GM23338 (cell line): ENCODE measurements at regions not wholly inside any gene's neighbourhood (a gene's known extent, or its start where the extent isn't known, plus 50 kb on each side); places are given as distances from the start of the nearest gene placed in this dataset.

Experiments used
- ATAC-seq: fragments of 200-7000 bp; cut with Tn5 transposase; 3 replicates; pipeline ENCODE4 v1.9.1; 2020
- DNase-seq: peaks from one replicate; pipeline ENCODE4 v3.0.0-alpha.2; 2015; ENCODE audit warnings: low spot score
- H2AFZ ChIP-seq: fragments of 200-600 bp; sonication (generic); 2 replicates; pipeline ENCODE4 v1.8.0; 2016; ENCODE audit warnings: antibody characterized with exemption, mild to moderate bottlenecking, moderate library complexity
- H3F3A ChIP-seq: fragments of 200-600 bp; sonication (generic); replicated peaks from 2 replicates; pipeline ENCODE4 v1.8.0; 2017; ENCODE audit warnings: antibody characterized with exemption, mixed run types, low read depth
- H3K27ac ChIP-seq: fragments of 200-600 bp; sonication (generic); 2 replicates; pipeline ENCODE4 v1.6.1; 2016; ENCODE audit warnings: low read depth
- H3K27me3 ChIP-seq: fragments of 200-600 bp; sonication (generic); 2 replicates; pipeline ENCODE4 v1.8.0; 2016; ENCODE audit warnings: mild to moderate bottlenecking, mixed run types, moderate library complexity; ENCODE audit not compliant: insufficient read depth
- H3K36me3 ChIP-seq: fragments of 200-600 bp; sonication (generic); 2 replicates; pipeline ENCODE4 v1.8.0; 2016; ENCODE audit warnings: mild to moderate bottlenecking; ENCODE audit not compliant: insufficient read depth
- H3K4me1 ChIP-seq: fragments of 200-600 bp; sonication (generic); 2 replicates; pipeline ENCODE4 v1.8.0; 2016; ENCODE audit warnings: mild to moderate bottlenecking, moderate library complexity; ENCODE audit not compliant: insufficient read depth
- H3K4me2 ChIP-seq: fragments of 200-600 bp; sonication (generic); 2 replicates; pipeline ENCODE4 v1.7.1; 2017; ENCODE audit warnings: mixed run types
- H3K4me3 ChIP-seq: fragments of 200-600 bp; sonication (generic); 2 replicates; pipeline ENCODE4 v1.6.1; 2016; ENCODE audit warnings: mixed run types
- H3K79me2 ChIP-seq: fragments of 200-600 bp; sonication (generic); replicated peaks from 2 replicates; pipeline ENCODE4 v1.8.0; 2017; ENCODE audit warnings: mild to moderate bottlenecking; ENCODE audit not compliant: insufficient read depth
- H3K9me2 ChIP-seq: fragments of 200-600 bp; sonication (generic); 2 replicates; pipeline ENCODE4 v1.8.0; 2017; ENCODE audit not compliant: insufficient read depth
- H4K20me1 ChIP-seq: fragments of 200-600 bp; sonication (generic); replicated peaks from 2 replicates; pipeline ENCODE4 v1.8.0; 2017; ENCODE audit warnings: mild to moderate bottlenecking; ENCODE audit not compliant: insufficient read depth
- H3K27ac Mint-ChIP-seq: 2 replicates; pipeline ENCODE4 v1.8.0; 2020; ENCODE audit warnings: inconsistent platforms, mild to moderate bottlenecking, moderate library complexity, mixed read lengths
- H3K27me3 Mint-ChIP-seq: 3 replicates; pipeline ENCODE4 v1.8.0; 2022; ENCODE audit warnings: low read depth, mild to moderate bottlenecking, moderate library complexity, mixed read lengths, inconsistent platforms; ENCODE audit not compliant: insufficient read depth, poor library complexity
- H3K36me3 Mint-ChIP-seq: 3 replicates; pipeline ENCODE4 v1.8.0; 2021; ENCODE audit warnings: low read depth, mild to moderate bottlenecking, inconsistent platforms, moderate library complexity, mixed read lengths
- H3K4me1 Mint-ChIP-seq: 3 replicates; pipeline ENCODE4 v1.8.0; 2020; ENCODE audit warnings: mild to moderate bottlenecking, inconsistent platforms, mixed read lengths
- H3K4me3 Mint-ChIP-seq: 3 replicates; pipeline ENCODE4 v1.8.0; 2021; ENCODE audit warnings: moderate library complexity, mild to moderate bottlenecking, inconsistent platforms, mixed read lengths
- H3K9me3 Mint-ChIP-seq: 3 replicates; pipeline ENCODE4 v1.8.0; 2020; ENCODE audit warnings: moderate library complexity, mild to moderate bottlenecking, inconsistent platforms, mixed read lengths
- CREB1 ChIP-seq: fragments of 250-450 bp; sonication (Bioruptor Pico); IDR thresholded peaks from 2 replicates; pipeline ENCODE4 v1.5.0; 2020; ENCODE audit warnings: low read depth, mild to moderate bottlenecking, moderate library complexity
- CTCF ChIP-seq, 2 experiments: fragments of 200-600 bp in 1 of 2; sonication (generic) in 1 of 2; conservative IDR thresholded peaks; 2 replicates each; pipeline versions ENCODE4 v1.5.1 to v1.6.1; 2016 to 2017; ENCODE audit warnings: antibody characterized with exemption in 2 of 2, low read depth in 2 of 2, mild to moderate bottlenecking in 2 of 2, moderate library complexity in 1 of 2
- ETS1 ChIP-seq: IDR thresholded peaks from 2 replicates; pipeline ENCODE4 v1.6.1; 2016; ENCODE audit warnings: antibody characterized with exemption
- EZH2 ChIP-seq: fragments of 200-600 bp; sonication (generic); IDR thresholded peaks from one replicate; pipeline ENCODE4 v1.8.0; 2017; ENCODE audit warnings: antibody characterized with exemption, mild to moderate bottlenecking, low read depth; ENCODE audit not compliant: unreplicated experiment
- EZH2phosphoT487 ChIP-seq: fragments of 200-600 bp; sonication (generic); IDR thresholded peaks from one replicate; pipeline ENCODE4 v1.8.1; 2018; ENCODE audit warnings: antibody characterized with exemption; ENCODE audit not compliant: unreplicated experiment
- JUNB ChIP-seq: IDR thresholded peaks from one replicate; pipeline ENCODE4 v1.6.1; 2016; ENCODE audit warnings: antibody characterized with exemption; ENCODE audit not compliant: unreplicated experiment
- NANOG ChIP-seq: IDR thresholded peaks from 2 replicates; pipeline ENCODE4 v1.6.1; 2016; ENCODE audit warnings: antibody characterized with exemption, borderline replicate concordance
- POLR2AphosphoS5 ChIP-seq: IDR thresholded peaks from 2 replicates; pipeline ENCODE4 v1.6.1; 2016; ENCODE audit warnings: antibody characterized with exemption, low read depth
- REST ChIP-seq: IDR thresholded peaks from one replicate; pipeline ENCODE4 v1.6.1; 2018; ENCODE audit warnings: antibody characterized with exemption; ENCODE audit not compliant: unreplicated experiment
- STAT1 ChIP-seq: IDR thresholded peaks from one replicate; pipeline ENCODE4 v1.6.1; 2016; ENCODE audit warnings: antibody characterized with exemption; ENCODE audit not compliant: unreplicated experiment
- ZNF114 ChIP-seq: fragments of 250-450 bp; sonication (Bioruptor Pico); IDR thresholded peaks from 2 replicates; pipeline ENCODE4 v1.5.0; 2020; ENCODE audit warnings: mild to moderate bottlenecking, moderate library complexity
- ZNF331 ChIP-seq: fragments of 250-450 bp; sonication (Bioruptor Pico); IDR thresholded peaks from 2 replicates; pipeline ENCODE4 v1.5.0; 2020; ENCODE audit warnings: low read depth, mild to moderate bottlenecking, moderate library complexity
- ZNF462 ChIP-seq: fragments of 250-450 bp; sonication (Bioruptor Pico); IDR thresholded peaks from 2 replicates; pipeline ENCODE4 v1.5.0; 2020; ENCODE audit warnings: mild to moderate bottlenecking, moderate library complexity

- no peak for TF ChIP-seq REST
- TF ChIP-seq JUNB = no peak
These were observed 361.8 kb downstream of the ELAVL2 start (continued) for GRCh38 chr9:23464275-23464674.

GRCh38 chr9:23467276-23467675, 358.8 kb downstream of the ELAVL2 start:
- H3K4me1 ChIP-seq = no peaks in the 10 kb centered on the region
- Mint-ChIP-seq H3K27me3 (no peaks in the 10 kb centered on the region), H3K4me3 (no peak overlapping the region), H3K36me3 (no peaks in the 10 kb centered on the region), H3K9me3 (no peaks in the 10 kb centered on the region), H3K4me1 (no peaks in the 10 kb centered on the region), H3K27ac (no peak overlapping the region)
- H3K79me2 ChIP-seq = no peaks in the 10 kb centered on the region
- DNase-seq (no peak), ATAC-seq (no peak)
- H3K27ac ChIP-seq = no peak overlapping the region
- H3K36me3 ChIP-seq = no peaks in the 10 kb centered on the region
- no peaks in the 10 kb centered on the region for H3K9me2 ChIP-seq
- no peak overlapping the region for H3K4me3 ChIP-seq
- H3K4me2 ChIP-seq = no peak overlapping the region
- no peaks in the 10 kb centered on the region for H3F3A ChIP-seq
- H3K27me3 ChIP-seq = no peaks in the 10 kb centered on the region
- H2AFZ ChIP-seq = no peak overlapping the region
- H4K20me1 ChIP-seq = no peaks in the 10 kb centered on the region
- TF ChIP-seq EZH2phosphoT487 (no peak), NANOG (no peak), STAT1 (no peak), ZNF331 (no peak), CREB1 (CRISPR knock-in tag) (no peak), JUNB (no peak), CTCF (conservative IDR thresholded peaks at IDR 0.05; ENCODE audit: low read depth in 2 of 2) (no peak), ZNF114 (CRISPR knock-in tag) (no peak), EZH2 (no peak), ETS1 (no peak), POLR2AphosphoS5 (no peak), ZNF462 (CRISPR knock-in tag) (no peak)
